ENCODE measurements at regions not wholly inside any gene's neighbourhood (a gene's known extent, or its start where the extent isn't known, plus 50 kb on each side); places are given as distances from the start of the nearest gene placed in this dataset.
"Not testable (repeated sequence)": the region's sequence is repeated elsewhere in the genome, so short reads cannot be mapped to it uniquely, and the experiment has no call there.

DNA sequence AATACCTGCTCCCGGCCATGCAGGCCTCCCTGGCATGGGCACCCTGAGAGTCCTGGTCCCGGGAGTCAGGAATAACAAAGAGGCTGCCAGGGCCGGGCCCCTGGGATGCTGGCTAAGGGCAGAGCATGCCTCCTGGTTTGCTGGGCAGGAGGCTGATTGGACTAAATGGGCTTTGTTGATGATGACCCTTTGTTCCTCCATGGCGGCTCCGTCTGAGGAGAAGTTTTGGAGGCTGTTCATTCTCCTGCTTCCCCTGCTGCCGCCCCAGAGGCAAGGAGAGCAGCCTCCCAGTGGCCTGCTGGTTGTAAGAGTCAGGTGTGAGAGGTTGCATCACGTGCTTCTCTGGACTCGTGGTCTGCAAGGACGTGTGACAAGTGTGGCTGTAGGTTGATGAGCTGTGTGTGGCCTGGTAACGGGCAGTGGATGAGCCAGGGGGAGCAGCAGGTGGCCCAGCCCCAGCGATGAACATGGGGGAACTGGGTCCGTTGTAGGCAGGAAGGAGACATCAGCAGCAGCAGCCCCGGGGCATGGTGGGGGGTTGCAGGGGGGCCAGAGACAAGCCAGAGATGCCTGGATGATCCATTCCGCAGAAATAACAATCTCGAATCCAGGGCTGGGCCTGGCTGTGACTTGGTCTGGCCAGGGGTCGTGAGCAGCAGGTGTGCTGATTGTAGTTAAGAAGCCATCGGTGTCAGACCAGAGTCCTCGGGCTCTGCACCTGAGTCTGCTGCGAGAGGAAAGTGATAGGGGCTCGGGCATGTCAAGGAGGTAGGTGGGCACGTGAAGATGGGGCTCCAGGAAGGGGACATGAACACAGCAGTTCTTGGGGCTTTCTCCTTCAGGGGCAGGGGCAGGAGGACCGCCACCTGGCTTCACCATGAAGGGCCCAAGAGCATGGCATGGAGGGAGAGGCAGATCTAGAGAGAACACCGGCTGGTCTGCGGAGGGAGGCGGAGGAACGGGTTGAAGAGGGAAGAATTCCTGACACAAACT lies 101.4 kb downstream of the TNFRSF13B start:
- DNase-seq (ENCODE audit: low spot score) = no peak

DNA sequence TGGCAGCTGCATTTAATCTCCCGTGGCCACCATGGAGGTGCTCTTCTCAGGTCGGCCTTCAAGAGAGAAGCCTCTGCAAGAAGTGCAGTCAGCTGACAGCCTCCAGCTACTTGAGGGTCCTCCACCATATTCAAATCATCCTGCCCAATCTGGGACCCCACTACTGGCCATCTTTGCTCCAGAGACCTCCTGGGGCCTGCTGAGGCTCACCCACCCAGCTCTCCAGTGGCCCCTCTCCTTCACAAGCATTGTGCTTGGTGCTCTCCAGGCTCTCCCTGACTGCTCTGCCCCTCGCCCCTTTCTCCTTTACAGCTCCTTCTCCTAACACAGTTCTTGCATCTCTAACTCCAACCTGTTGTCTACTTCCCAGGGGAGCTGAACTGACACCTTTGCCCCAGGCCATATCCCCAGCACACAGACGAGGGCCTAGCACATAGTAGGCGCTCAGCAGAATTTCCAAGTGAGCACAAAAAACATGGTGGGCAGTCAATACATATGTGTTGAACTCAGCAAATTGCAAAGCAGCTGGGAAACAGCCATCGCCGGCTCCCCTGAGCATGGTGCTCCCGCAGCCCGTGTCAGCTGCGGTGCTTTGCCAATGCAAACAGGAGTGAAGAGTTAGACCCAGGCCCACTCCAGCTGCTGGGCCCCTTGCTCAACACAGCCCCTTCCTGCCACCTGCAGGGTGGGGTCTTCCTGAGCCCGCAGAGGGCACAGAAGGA lies 102.2 kb downstream of the TNFRSF13B start:
- DNase-seq (ENCODE audit: low spot score) = not testable (repeated sequence)

- DNase-seq (ENCODE audit: low spot score) = not testable (repeated sequence)
These were observed 103.3 kb downstream of the TNFRSF13B start for GRCh38 chr17:16868616-16869015.

- not testable (repeated sequence) for DNase-seq (ENCODE audit: low spot score)
These were observed 104.4 kb downstream of the TNFRSF13B start for GRCh38 chr17:16867545-16867944.

- not testable (repeated sequence) for DNase-seq (ENCODE audit: low spot score)
These were observed 105.1 kb downstream of the TNFRSF13B start for GRCh38 chr17:16866841-16867240.

DNA sequence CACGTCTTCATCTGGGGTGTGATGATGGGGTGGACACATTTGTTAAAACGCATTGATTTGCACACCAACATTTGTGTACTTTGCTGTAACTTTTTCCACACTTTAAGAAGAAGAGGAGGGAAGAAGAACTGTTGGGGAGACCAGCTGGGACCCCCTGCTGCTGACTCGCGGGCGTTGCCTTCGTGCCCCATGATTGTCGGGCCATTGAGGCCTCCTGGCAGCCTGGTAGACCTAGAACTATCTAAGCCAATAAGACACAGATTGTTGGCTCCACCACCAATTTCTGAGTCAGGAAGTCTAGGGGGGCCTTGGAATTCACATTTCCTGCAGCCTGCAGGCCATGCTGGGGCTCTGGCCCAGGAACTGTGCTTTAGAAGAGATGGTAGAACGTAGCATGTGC lies 105.5 kb downstream of the TNFRSF13B start:
- DNase-seq (ENCODE audit: low spot score) = no peak

- DNase-seq (ENCODE audit: low spot score) = not testable (repeated sequence)
These were observed 106.2 kb downstream of the TNFRSF13B start for GRCh38 chr17:16865704-16866103.

GRCh38 chr17:16865077-16865613 lies 106.8 kb downstream of the TNFRSF13B start:
- DNase-seq (ENCODE audit: low spot score) = not testable (repeated sequence)

DNA sequence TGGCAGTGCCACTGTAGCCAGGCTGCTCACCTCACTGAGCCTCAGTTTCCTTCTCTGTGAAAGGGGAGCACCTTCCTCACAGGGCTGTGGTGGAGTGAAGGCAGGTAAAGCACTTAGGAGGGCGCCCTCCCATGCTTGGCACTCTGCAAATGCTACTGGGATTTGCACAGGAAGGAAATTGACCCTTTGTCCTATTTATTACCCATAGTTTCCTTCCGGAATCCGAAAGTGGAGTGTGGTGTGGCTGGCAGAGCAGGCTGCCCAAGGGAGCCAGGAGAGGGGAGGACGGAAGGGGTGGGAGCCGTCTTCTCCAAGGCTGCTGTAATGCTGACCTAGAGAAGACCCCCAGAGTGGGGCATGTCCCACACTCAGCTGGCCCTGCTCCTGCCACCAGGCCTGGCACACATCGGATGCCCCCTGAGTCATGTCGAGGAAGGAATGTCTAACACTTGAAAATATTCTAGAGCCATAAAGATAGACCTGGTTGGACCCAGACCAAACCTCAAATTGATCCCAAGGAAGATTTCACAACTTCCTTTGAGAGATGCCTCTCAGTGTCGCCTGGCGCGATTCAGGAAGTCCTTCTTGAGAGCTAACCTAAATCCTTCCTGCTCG lies 107.3 kb downstream of the TNFRSF13B start:
- not testable (repeated sequence) for DNase-seq (ENCODE audit: low spot score)

GRCh38 chr17:16861152-16861551 lies 110.8 kb downstream of the TNFRSF13B start:
- DNase-seq (ENCODE audit: low spot score) = peak; percentile 25

DNA sequence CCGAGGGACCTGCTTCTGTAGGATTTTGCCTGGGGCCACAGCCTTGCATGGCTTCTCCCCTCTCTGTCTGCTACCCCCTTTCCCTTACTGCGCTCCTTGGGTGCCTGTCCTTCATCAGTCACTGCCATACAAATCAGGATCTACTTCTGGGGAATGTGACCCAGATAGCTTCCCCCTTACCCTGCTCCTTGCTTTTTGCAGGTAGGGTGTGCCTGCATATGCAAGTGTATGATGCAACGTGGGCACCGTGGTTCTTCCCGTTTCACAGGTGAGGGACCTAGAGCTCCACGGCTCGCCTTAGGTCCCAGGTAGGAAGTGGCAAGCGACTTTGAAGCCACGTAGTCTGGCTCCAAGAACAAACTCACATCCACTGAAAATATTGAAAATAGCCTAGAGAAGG lies 111.5 kb downstream of the TNFRSF13B start:
- DNase-seq (ENCODE audit: low spot score) = not testable (repeated sequence)

DNA sequence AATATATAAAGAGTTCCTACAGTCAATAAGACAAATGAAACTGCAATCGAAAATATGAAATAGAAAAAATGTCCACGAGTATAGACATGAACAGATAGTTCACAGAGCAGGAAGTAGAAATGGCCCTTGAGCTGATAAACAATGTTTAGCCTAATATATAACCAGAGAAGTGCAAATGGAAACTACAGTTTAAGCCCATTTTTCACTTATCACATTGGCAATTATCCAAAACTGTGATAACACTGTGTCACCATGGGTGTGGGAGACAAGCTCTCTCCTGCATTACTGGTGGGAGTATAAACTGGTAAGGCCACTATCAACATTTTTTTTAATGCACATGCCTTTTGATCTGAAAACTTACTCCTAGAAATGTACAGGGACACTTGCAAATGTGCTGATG lies 112.4 kb downstream of the TNFRSF13B start:
- not testable (repeated sequence) for DNase-seq (ENCODE audit: low spot score)

- DNase-seq (ENCODE audit: low spot score) = not testable (repeated sequence)
These were observed 114.2 kb downstream of the TNFRSF13B start for GRCh38 chr17:16857746-16858145.

DNA sequence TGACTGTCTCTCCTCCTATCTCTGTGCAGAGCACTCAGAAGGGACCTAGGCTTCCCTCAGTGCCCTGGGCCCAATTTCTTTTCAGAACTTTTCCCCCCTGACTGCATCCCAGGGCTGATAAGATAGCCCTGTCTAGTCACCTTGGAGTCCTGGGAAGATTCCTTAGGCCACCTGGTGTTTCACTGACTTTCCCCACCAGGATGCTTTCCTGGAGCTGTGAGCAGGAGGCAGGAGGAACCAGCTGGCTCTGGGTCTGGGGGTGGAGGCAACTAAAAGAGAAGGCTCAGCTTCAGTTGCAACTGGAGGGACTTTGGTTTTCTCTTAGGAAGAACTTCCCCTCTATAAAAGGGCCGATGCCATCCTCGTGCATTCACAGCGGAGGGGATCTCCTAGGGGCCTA lies 115.1 kb downstream of the TNFRSF13B start:
- not testable (repeated sequence) for DNase-seq (ENCODE audit: low spot score)

- not testable (repeated sequence) for DNase-seq (ENCODE audit: low spot score)
These were observed 115.7 kb downstream of the TNFRSF13B start for GRCh38 chr17:16856171-16856570.

- not testable (repeated sequence) for DNase-seq (ENCODE audit: low spot score)
These were observed 117.3 kb downstream of the TNFRSF13B start for GRCh38 chr17:16854636-16855035.

DNA sequence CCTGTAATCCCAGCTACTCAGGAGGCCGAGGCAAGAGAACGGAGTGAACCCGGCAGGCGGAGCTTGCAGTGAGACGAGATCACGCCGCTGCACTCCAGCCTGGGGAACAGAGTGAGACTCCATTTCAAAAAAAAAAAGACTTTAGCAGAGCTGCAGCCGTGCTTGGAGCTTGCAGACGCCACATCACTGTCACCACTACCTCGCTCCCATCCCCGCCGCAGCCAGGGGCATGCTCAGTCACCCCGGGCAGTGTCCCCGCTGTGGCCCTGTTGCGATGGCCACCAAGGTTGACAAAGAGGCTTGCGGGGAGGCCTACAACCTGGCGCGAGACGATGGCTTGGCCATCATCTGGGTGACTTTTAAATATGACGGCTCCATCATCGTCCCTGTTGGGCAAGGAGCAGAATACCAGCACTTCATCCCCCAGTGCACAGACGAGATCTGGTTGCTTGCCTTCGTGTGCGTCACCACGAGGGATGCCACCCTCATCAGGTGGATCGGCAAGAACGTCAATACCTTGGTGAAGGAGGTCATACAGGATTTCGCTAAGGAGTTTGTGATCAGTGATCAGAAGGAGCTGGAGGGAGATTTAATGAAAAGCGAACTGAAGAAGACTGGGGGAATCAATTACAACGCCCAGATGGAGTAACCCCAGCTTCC lies 118.1 kb downstream of the TNFRSF13B start:
- no peak for DNase-seq (ENCODE audit: low spot score)

GRCh38 chr17:16849861-16850260 lies 122.1 kb downstream of the TNFRSF13B start:
- not testable (repeated sequence) for DNase-seq (ENCODE audit: low spot score)

GRCh38 chr17:16848997-16849396 lies 122.9 kb downstream of the TNFRSF13B start:
- not testable (repeated sequence) for DNase-seq (ENCODE audit: low spot score)

DNA sequence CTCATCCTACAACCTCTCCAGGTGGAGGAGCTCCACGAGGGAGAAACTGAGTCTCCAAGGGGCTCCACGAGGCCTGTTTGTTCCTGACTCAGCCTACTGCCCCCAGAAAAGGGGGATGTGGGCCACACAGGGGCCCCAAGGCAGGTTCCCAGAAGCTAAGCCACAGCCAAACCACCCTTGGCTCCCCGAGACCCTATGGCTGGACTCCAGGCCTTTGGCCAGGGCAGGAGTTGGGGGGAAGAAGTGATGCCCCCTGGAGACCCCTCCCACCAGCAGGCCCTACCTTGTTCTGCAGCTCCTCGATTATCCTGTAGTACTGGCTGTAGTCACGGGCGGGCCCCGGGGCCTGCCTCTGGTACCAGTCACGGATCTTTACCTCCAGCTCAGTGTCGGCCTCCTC lies 126.8 kb downstream of the TNFRSF13B start:
- not testable (repeated sequence) for DNase-seq (ENCODE audit: low spot score)

DNA sequence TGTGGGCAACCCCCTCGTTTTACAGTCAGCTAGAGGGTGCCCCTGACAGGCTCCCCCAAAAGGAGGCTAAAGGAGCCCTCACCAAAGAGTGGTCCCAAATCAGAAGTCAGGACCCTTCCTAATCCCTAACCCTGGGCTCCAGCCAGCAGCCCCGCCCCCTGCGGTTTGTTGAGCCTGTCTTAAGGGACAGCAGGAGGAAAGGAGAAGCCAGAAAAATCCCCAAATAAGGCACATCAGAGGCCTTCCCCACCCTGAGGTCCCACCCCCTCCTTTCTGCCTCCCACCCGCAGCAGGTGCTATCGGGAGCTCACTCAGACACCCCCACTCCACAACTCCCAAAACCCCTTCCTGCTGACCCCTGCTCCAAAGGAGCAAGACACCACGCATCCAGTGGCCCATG lies 127.2 kb downstream of the TNFRSF13B start:
- not testable (repeated sequence) for DNase-seq (ENCODE audit: low spot score)

Data from mucosa of gallbladder (tissue), 1 donor.